HEK293 (cell line): ENCODE measurements at regions not wholly inside any gene's neighbourhood (a gene's known extent, or its start where the extent isn't known, plus 50 kb on each side); places are given as distances from the start of the nearest gene placed in this dataset.
"Not testable (repeated sequence)": the region's sequence is repeated elsewhere in the genome, so short reads cannot be mapped to it uniquely, and the experiment has no call there.

Experiments
- CTCF ChIA-PET: fragments of 350-600 bp; formaldehyde crosslinking; extraction: SDS; loops from one replicate; lab custom pipeline; 2021; ENCODE audit warnings: antibody characterized with exemption; lab: Yijun Ruan, JAX
- POLR2A ChIA-PET: fragments of 300-600 bp; formaldehyde crosslinking; extraction: SDS; loops from one replicate; lab custom pipeline; 2020; ENCODE audit warnings: antibody characterized with exemption, inconsistent platforms; lab: Yijun Ruan, JAX
- H3K27ac ChIP-seq: fragments of 200-500 bp; sonication (Bioruptor generic); 2 replicates; pipeline ENCODE4 v1.5.1; 2014; ENCODE audit warnings: low read depth, low read length, control low read depth, inconsistent platforms; ENCODE audit errors: extremely low read depth
- H3K36me3 ChIP-seq, 2 experiments: fragments of 200-500 bp in 1 of 2; sonication (Bioruptor generic) in 1 of 2; 1 replicate in 1 of 2; 2 replicates in 1 of 2; pipeline ENCODE4 v1.5.1; 2014 to 2017; ENCODE audit warnings: inconsistent platforms in 2 of 2, low read length in 2 of 2; ENCODE audit not compliant: control insufficient read depth in 2 of 2, insufficient read depth in 1 of 2
- H3K4me1 ChIP-seq: fragments of 200-500 bp; sonication (Bioruptor generic); 2 replicates; pipeline ENCODE4 v1.5.1; 2014; ENCODE audit warnings: mild to moderate bottlenecking, low read length, inconsistent platforms; ENCODE audit not compliant: control insufficient read depth, insufficient read depth
- H3K4me3 ChIP-seq: 2 replicates; pipeline ENCODE4 v1.5.1; 2011; ENCODE audit warnings: low read depth, mild to moderate bottlenecking, control low read depth, low read length, moderate library complexity
- H3K9me3 ChIP-seq: fragments of 200-500 bp; sonication (Bioruptor generic); 2 replicates; pipeline ENCODE4 v1.5.1; 2014; ENCODE audit warnings: low read depth, low read length, inconsistent platforms; ENCODE audit not compliant: control insufficient read depth, insufficient read depth
- GLI4 ChIP-seq: fragments of 450-650 bp; formaldehyde crosslinking; IDR thresholded peaks from 2 replicates; pipeline ENCODE4 v1.5.1; 2016; ENCODE audit warnings: missing biosample characterization, missing genetic modification characterization
- OSR2 ChIP-seq: fragments of 450-650 bp; formaldehyde crosslinking; IDR thresholded peaks from 2 replicates; pipeline ENCODE4 v1.5.1; 2016; ENCODE audit warnings: missing biosample characterization, missing genetic modification characterization
- SALL2 ChIP-seq: fragments of 450-650 bp; formaldehyde crosslinking; IDR thresholded peaks from 2 replicates; pipeline ENCODE4 v1.5.0; 2017; ENCODE audit warnings: missing biosample characterization, mild to moderate bottlenecking, missing genetic modification characterization, borderline replicate concordance
- SCRT2 ChIP-seq: fragments of 450-650 bp; formaldehyde crosslinking; IDR thresholded peaks from 2 replicates; pipeline ENCODE4 v1.5.1; 2016; ENCODE audit warnings: missing biosample characterization, missing genetic modification characterization
- ZBTB6 ChIP-seq: fragments of 450-650 bp; formaldehyde crosslinking; IDR thresholded peaks from 2 replicates; pipeline ENCODE4 v1.5.1; 2017; ENCODE audit warnings: missing biosample characterization, missing genetic modification characterization
- ZNF112 ChIP-seq: fragments of 450-650 bp; formaldehyde crosslinking; IDR thresholded peaks from 2 replicates; pipeline ENCODE4 v1.5.0; 2017; ENCODE audit warnings: missing biosample characterization, missing genetic modification characterization
- ZNF146 ChIP-seq: fragments of 450-650 bp; formaldehyde crosslinking; IDR thresholded peaks from 2 replicates; pipeline ENCODE4 v1.5.1; 2016; ENCODE audit warnings: missing biosample characterization, missing genetic modification characterization
- ZNF157 ChIP-seq: fragments of 450-650 bp; formaldehyde crosslinking; IDR thresholded peaks from 2 replicates; pipeline ENCODE4 v1.5.1; 2016; ENCODE audit warnings: missing biosample characterization, missing genetic modification characterization
- ZNF184 ChIP-seq: fragments of 450-650 bp; IDR thresholded peaks from 2 replicates; pipeline ENCODE4 v1.5.1; 2018; ENCODE audit warnings: missing biosample characterization, mild to moderate bottlenecking, missing genetic modification characterization
- ZNF394 ChIP-seq: fragments of 450-650 bp; formaldehyde crosslinking; IDR thresholded peaks from 2 replicates; pipeline ENCODE4 v1.5.1; 2016; ENCODE audit warnings: missing biosample characterization, missing genetic modification characterization, mild to moderate bottlenecking, moderate library complexity, borderline replicate concordance
- ZNF510 ChIP-seq: fragments of 450-650 bp; formaldehyde crosslinking; IDR thresholded peaks from 2 replicates; pipeline ENCODE4 v1.5.1; 2018; ENCODE audit warnings: mild to moderate bottlenecking, missing genetic modification characterization, missing biosample characterization; ENCODE audit not compliant: insufficient replicate concordance
- ZNF513 ChIP-seq: fragments of 450-650 bp; IDR thresholded peaks from 2 replicates; pipeline ENCODE4 v1.5.1; 2018; ENCODE audit warnings: missing biosample characterization, missing genetic modification characterization
- ZNF514 ChIP-seq: fragments of 450-650 bp; formaldehyde crosslinking; IDR thresholded peaks from 2 replicates; pipeline ENCODE4 v1.5.1; 2016; ENCODE audit warnings: missing biosample characterization, missing genetic modification characterization
- ZNF600 ChIP-seq: fragments of 450-650 bp; formaldehyde crosslinking; IDR thresholded peaks from 2 replicates; pipeline ENCODE4 v1.5.1; 2016; ENCODE audit warnings: missing biosample characterization, missing genetic modification characterization
- ZNF677 ChIP-seq: fragments of 450-650 bp; IDR thresholded peaks from 2 replicates; pipeline ENCODE4 v1.5.0; 2018; ENCODE audit warnings: missing biosample characterization, mild to moderate bottlenecking, missing genetic modification characterization, moderate library complexity
- TF ChIP-seq, protein P1 (sequence below): fragments of 450-650 bp; formaldehyde crosslinking; IDR thresholded peaks from 2 replicates; pipeline ENCODE4 v1.5.1; 2016; ENCODE audit warnings: missing biosample characterization, missing genetic modification characterization
- TF ChIP-seq, protein P2 (sequence below): fragments of 450-650 bp; formaldehyde crosslinking; IDR thresholded peaks from 2 replicates; pipeline ENCODE4 v1.5.1; 2016; ENCODE audit warnings: missing biosample characterization, missing genetic modification characterization

DNA sequence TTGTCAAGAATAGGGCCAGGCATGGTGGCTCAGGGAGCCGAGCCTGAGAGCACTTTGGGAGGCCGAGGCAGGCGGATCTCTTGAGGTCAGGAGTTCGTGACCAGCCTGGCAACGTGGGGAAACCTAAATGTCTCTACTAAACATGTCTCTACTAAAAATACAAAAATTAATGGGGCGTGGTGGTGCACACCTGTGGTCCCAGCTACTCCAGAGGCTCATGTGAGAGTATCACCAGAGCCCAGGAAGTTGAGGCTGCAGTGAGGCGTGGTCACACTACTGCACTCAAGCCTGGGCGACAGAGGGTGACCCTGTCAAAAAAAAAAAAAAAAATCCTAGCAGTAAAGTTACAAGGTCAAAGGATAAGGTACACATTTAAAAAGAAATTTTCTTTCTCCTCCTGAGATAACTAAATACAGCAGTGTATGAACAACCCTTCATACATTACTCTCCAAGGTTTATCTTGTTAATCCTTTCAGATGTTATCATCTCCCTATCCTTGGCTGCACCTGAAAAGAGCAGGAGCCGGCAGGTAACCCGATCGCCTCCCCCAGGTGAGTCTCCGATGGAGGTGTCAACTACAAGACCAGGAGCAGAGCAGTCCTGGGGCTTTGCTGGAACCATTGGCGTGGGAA is 122.3 kb downstream of the GOSR1 start:
- Histone ChIP-seq H3K27ac (peak overlapping the region; percentile 99), H3K36me3 (no peaks in the 10 kb centered on the region), H3K4me1 (no peaks in the 10 kb centered on the region; the same call in 1 of the 2 replicates), H3K4me3 (peak overlapping the region; percentile 83)
- CTCF ChIA-PET, result interaction anchor here (0.6 to 0.8 kb wide), 3 partner anchors 55 to 213 kb away, joined by 3 to 4 read pairs (median 3); no protein-coding TSS in a partner anchor
- POLR2A ChIA-PET, result interaction anchor here (1.5 kb wide), 1 partner anchor 110 kb away, joined by 8 read pairs; no protein-coding TSS in a partner anchor
- no peak for TF ChIP-seq ZBTB6 (tag by site-specific recombination)
- peak; percentile 52; the same call in 1 of the 2 replicates for TF ChIP-seq ZNF394
- no peak for TF ChIP-seq ZNF510 (tag by site-specific recombination)
- no peak for TF ChIP-seq ZNF677 (tag by site-specific recombination)
- TF ChIP-seq, all 188 proteins: peak for 1
- no peaks in the 10 kb centered on the region for H3K9me3 ChIP-seq

GRCh38 chr17:30597776-30598288 is 120.6 kb downstream of the GOSR1 start:
- TF ChIP-seq ZNF112 (tag by site-specific recombination) (no peak), SALL2 (tag by site-specific recombination) (no peak), ZNF513 (tag by site-specific recombination) (no peak), ZNF157 (tag by site-specific recombination) (no peak), ZNF600 (tag by site-specific recombination) (no peak), GLI4 (no peak), ZNF514 (tag by site-specific recombination) (no peak), OSR2 (tag by site-specific recombination) (no peak)
- TF ChIP-seq, protein P1, sequence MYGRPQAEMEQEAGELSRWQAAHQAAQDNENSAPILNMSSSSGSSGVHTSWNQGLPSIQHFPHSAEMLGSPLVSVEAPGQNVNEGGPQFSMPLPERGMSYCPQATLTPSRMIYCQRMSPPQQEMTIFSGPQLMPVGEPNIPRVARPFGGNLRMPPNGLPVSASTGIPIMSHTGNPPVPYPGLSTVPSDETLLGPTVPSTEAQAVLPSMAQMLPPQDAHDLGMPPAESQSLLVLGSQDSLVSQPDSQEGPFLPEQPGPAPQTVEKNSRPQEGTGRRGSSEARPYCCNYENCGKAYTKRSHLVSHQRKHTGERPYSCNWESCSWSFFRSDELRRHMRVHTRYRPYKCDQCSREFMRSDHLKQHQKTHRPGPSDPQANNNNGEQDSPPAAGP (tag by site-specific recombination), result no peak
- CTCF ChIA-PET, result interaction anchor here (0.6 kb wide), 1 partner anchor 1378 kb away, joined by 3 read pairs; no protein-coding TSS in a partner anchor
- POLR2A ChIA-PET, result no interaction called here

GRCh38 chr17:30596948-30597775 is 120.0 kb downstream of the GOSR1 start:
- H3K27ac ChIP-seq, H3K4me3 ChIP-seq, CTCF ChIA-PET, POLR2A ChIA-PET, H3K4me1 ChIP-seq, H3K9me3 ChIP-seq, H3K36me3 ChIP-seq: not testable (repeated sequence)
- TF ChIP-seq ZNF146 (tag by site-specific recombination), result peak; percentile 97
- peak; percentile 52 for TF ChIP-seq SCRT2
- TF ChIP-seq, protein P2, sequence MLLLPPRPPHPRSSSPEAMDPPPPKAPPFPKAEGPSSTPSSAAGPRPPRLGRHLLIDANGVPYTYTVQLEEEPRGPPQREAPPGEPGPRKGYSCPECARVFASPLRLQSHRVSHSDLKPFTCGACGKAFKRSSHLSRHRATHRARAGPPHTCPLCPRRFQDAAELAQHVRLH (tag by site-specific recombination), result peak; percentile 81
- TF ChIP-seq ZNF184 (tag by site-specific recombination), result peak; percentile 86; the same call in 1 of the 2 replicates

More at GRCh38 chr17:30597776-30598288, 120.6 kb downstream of the GOSR1 start:
- Histone ChIP-seq H3K4me1 (no peaks in the 10 kb centered on the region), H3K9me3 (no peaks in the 10 kb centered on the region), H3K27ac (no peak overlapping the region), H3K4me3 (no peak overlapping the region), H3K36me3 (no peaks in the 10 kb centered on the region)

- H3K4me3 ChIP-seq, H3K27ac ChIP-seq, H3K36me3 ChIP-seq, CTCF ChIA-PET, H3K4me1 ChIP-seq, H3K9me3 ChIP-seq, POLR2A ChIA-PET: not testable (repeated sequence)
Measured at GRCh38 chr17:30594953-30595371, 117.8 kb downstream of the GOSR1 start.
